Body of pancreas (tissue), 4 donors: ENCODE measurements at regions not wholly inside any gene's neighbourhood (a gene's known extent, or its start where the extent isn't known, plus 50 kb on each side); places are given as distances from the start of the nearest gene placed in this dataset.

Source experiments
- CTCF ChIP-seq, 7 experiments: fragments of 450-650 bp in 4 of 7; fragments of 200-600 bp in 3 of 7; sonication (generic) in 3 of 7; IDR thresholded peaks; one replicate each; pipeline ENCODE4 v1.5.1; 2016 to 2019; ENCODE audit warnings: antibody characterized with exemption in 7 of 7
- POLR2A ChIP-seq, 3 donors: fragments of 450-650 bp; IDR thresholded peaks; one replicate each; pipeline ENCODE4 v1.6.1; 2016; ENCODE audit warnings: antibody characterized with exemption in 3 of 3, mild to moderate bottlenecking in 2 of 3

DNA sequence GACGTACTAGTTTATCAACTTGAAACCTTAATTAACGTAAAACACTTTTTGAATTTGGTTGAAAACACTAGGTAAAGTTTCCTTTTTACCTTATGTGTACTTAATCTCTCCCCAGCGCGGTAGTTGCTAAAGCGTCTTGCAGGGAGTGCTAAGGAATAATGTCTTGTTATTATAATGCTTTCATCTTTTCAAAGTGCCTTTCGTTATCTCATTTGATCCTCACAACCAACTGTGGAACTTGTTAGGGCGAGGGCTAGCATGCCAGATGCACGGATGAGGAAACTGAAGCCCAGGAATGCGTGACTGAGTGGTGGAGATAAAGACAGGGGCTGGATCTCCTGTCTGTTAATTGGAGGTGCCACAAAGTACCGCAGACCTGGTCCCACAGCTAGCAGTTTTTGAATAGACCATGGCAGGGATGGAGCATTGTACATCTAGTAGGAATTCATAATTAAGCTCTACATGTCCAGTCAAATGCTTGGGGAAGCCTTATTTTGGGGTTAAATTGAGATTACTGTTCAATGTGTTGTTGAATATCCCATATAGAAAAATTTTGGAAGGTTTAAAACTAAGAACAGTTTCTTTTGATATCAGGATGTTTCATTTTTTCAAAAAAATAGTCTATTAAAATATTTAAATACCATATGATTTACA is 234.3 kb downstream of the SH2D4B start:
- TF ChIP-seq POLR2A (IDR thresholded peaks at IDR 0.05) (no peak), CTCF (IDR thresholded peaks at IDR 0.05) (no peak)
